ENCODE measurements at regions not wholly inside any gene's neighbourhood (a gene's known extent, or its start where the extent isn't known, plus 50 kb on each side); places are given as distances from the start of the nearest gene placed in this dataset.

GRCh38 chr6:141677598-141678211, 455.0 kb upstream of the GJE1 start:
- no peak for DNase-seq (ENCODE audit: low read depth)

GRCh38 chr6:141675957-141676356, 456.8 kb upstream of the GJE1 start:
- DNase-seq (ENCODE audit: low read depth), result no peak

GRCh38 chr6:141669141-141669540, 463.6 kb upstream of the GJE1 start:
- no peak for DNase-seq (ENCODE audit: low read depth)

- no peak for DNase-seq (ENCODE audit: low read depth)
Observed at GRCh38 chr6:141667580-141668309, 465.0 kb upstream of the GJE1 start.

- no peak for DNase-seq (ENCODE audit: low read depth)
Observed at GRCh38 chr6:141666187-141666586, 466.5 kb upstream of the GJE1 start.

- DNase-seq (ENCODE audit: low read depth), result no peak
Observed at GRCh38 chr6:141664744-141665143, 468.0 kb upstream of the GJE1 start.

GRCh38 chr6:141659582-141659981, 473.1 kb upstream of the GJE1 start:
- DNase-seq (ENCODE audit: low read depth), result no peak

GRCh38 chr6:141658696-141659095, 474.0 kb upstream of the GJE1 start:
- no peak for DNase-seq (ENCODE audit: low read depth)

GRCh38 chr6:141657812-141658211, 474.9 kb upstream of the GJE1 start:
- DNase-seq (ENCODE audit: low read depth), result no peak

- DNase-seq (ENCODE audit: low read depth), result no peak
Observed at GRCh38 chr6:141653590-141653989, 479.1 kb upstream of the GJE1 start.

- DNase-seq (ENCODE audit: low read depth), result no peak
Observed at GRCh38 chr6:141641951-141642350, 490.8 kb upstream of the GJE1 start.

GRCh38 chr6:141641406-141641805, 491.3 kb upstream of the GJE1 start:
- no peak for DNase-seq (ENCODE audit: low read depth)

GRCh38 chr6:141635621-141636020, 497.1 kb upstream of the GJE1 start:
- DNase-seq (ENCODE audit: low read depth), result no peak

- no peak for DNase-seq (ENCODE audit: low read depth)
Observed at GRCh38 chr6:141634269-141634668, 498.5 kb upstream of the GJE1 start.

GRCh38 chr6:141624301-141624700, 508.4 kb upstream of the GJE1 start:
- no peak for DNase-seq (ENCODE audit: low read depth)

- no peak for DNase-seq (ENCODE audit: low read depth)
Observed at GRCh38 chr6:141618180-141618581, 514.5 kb upstream of the GJE1 start.

GRCh38 chr6:141610741-141611140, 522.0 kb upstream of the GJE1 start:
- no peak for DNase-seq (ENCODE audit: low read depth)

GRCh38 chr6:141607956-141608355, 524.8 kb upstream of the GJE1 start:
- DNase-seq (ENCODE audit: low read depth), result no peak

- no peak for DNase-seq (ENCODE audit: low read depth)
Observed at GRCh38 chr6:141598487-141598886, 534.2 kb upstream of the GJE1 start.

- no peak for DNase-seq (ENCODE audit: low read depth)
Observed at GRCh38 chr6:141594874-141595273, 537.9 kb upstream of the GJE1 start.

- DNase-seq (ENCODE audit: low read depth), result no peak
Observed at GRCh38 chr6:141593311-141593710, 539.4 kb upstream of the GJE1 start.

- no peak for DNase-seq (ENCODE audit: low read depth)
Observed at GRCh38 chr6:141587482-141588266, 545.1 kb upstream of the GJE1 start.

- DNase-seq (ENCODE audit: low read depth), result no peak
Observed at GRCh38 chr6:141580988-141581552, 551.7 kb upstream of the GJE1 start.
